H1 (cell line): ENCODE measurements at regions not wholly inside any gene's neighbourhood (a gene's known extent, or its start where the extent isn't known, plus 50 kb on each side); places are given as distances from the start of the nearest gene placed in this dataset.

Experiments
- EZH2 ChIP-seq: fragments of 200-600 bp; sonication (generic); IDR thresholded peaks from 2 replicates; pipeline ENCODE4 v1.7.1; 2012; ENCODE audit warnings: low read depth, mild to moderate bottlenecking, moderate library complexity, low read length, inconsistent platforms; ENCODE audit not compliant: severe bottlenecking
- GTF2F1 ChIP-seq: IDR thresholded peaks from 2 replicates; pipeline ENCODE4 v1.6.1; 2012; ENCODE audit warnings: low read depth, low read length, improper control_type of control experiment, borderline replicate concordance
- JUN ChIP-seq: IDR thresholded peaks from 2 replicates; pipeline ENCODE4 v1.6.1; 2011; ENCODE audit warnings: low read depth, mild to moderate bottlenecking, improper control_type of control experiment, low read length
- JUND ChIP-seq: IDR thresholded peaks from 2 replicates; pipeline ENCODE4 v1.6.1; 2011; ENCODE audit warnings: mild to moderate bottlenecking, improper control_type of control experiment, low read length
- NANOG ChIP-seq: IDR thresholded peaks from 2 replicates; pipeline ENCODE4 v1.6.1; 2011; ENCODE audit warnings: low read length, low read depth, mild to moderate bottlenecking, inconsistent platforms; ENCODE audit not compliant: insufficient read depth, poor library complexity, severe bottlenecking
- POLR2A ChIP-seq, 2 experiments: IDR thresholded peaks; 1 replicate in 1 of 2; 2 replicates in 1 of 2; pipeline ENCODE4 v1.6.1; 2011; ENCODE audit warnings: low read depth in 2 of 2, low read length in 2 of 2, mild to moderate bottlenecking in 2 of 2; ENCODE audit errors: control extremely low read depth in 1 of 2
- POU5F1 ChIP-seq: IDR thresholded peaks from 2 replicates; pipeline ENCODE4 v1.6.1; 2011; ENCODE audit warnings: low read depth, mild to moderate bottlenecking, low read length, moderate library complexity
- SP4 ChIP-seq: IDR thresholded peaks from 2 replicates; pipeline ENCODE4 v1.6.1; 2012; ENCODE audit warnings: low read length, inconsistent platforms
- TAF1 ChIP-seq: IDR thresholded peaks from 2 replicates; pipeline ENCODE4 v1.6.1; 2011; ENCODE audit warnings: mild to moderate bottlenecking, low read depth, low read length
- TBP ChIP-seq: IDR thresholded peaks from 2 replicates; pipeline ENCODE4 v1.6.1; 2011; ENCODE audit warnings: low read depth, low read length, improper control_type of control experiment
- TCF12 ChIP-seq: IDR thresholded peaks from 2 replicates; pipeline ENCODE4 v1.6.1; 2011; ENCODE audit warnings: low read depth, mild to moderate bottlenecking, low read length
- YY1 ChIP-seq: IDR thresholded peaks from 2 replicates; pipeline ENCODE4 v1.6.1; 2011; ENCODE audit warnings: low read depth, mild to moderate bottlenecking, low read length
- TF ChIP-seq, protein P1 (sequence below), 3 experiments: IDR thresholded peaks; 1 replicate in 2 of 3; 2 replicates in 1 of 3; pipeline versions ENCODE4 v1.5.1 to v1.6.1; 2011; ENCODE audit warnings: low read length in 3 of 3, mild to moderate bottlenecking in 3 of 3, inconsistent platforms in 2 of 3, low read depth in 1 of 3, moderate library complexity in 1 of 3; ENCODE audit not compliant: insufficient read depth in 1 of 3; ENCODE audit errors: control extremely low read depth in 1 of 3

DNA sequence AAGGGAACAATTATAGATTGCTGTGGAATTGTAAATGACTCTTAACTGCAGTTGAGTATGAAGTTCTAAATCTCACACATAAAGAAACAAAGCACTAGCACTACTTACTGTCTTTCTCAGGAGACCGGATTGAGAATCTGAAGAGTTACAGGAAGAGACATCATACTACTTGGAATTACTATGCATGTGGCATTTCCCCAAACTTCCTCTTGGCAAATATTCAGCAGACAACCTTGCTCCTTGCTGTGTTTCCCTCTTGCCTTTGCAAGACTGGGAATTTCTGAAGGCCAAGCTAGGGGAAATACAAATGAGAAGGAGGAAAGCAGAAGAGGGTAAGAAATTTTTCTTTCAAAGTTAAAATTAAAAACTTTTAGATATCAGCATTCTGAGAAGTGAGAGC, 173.6 kb upstream of the KCTD3 start:
- TF ChIP-seq, protein P1, sequence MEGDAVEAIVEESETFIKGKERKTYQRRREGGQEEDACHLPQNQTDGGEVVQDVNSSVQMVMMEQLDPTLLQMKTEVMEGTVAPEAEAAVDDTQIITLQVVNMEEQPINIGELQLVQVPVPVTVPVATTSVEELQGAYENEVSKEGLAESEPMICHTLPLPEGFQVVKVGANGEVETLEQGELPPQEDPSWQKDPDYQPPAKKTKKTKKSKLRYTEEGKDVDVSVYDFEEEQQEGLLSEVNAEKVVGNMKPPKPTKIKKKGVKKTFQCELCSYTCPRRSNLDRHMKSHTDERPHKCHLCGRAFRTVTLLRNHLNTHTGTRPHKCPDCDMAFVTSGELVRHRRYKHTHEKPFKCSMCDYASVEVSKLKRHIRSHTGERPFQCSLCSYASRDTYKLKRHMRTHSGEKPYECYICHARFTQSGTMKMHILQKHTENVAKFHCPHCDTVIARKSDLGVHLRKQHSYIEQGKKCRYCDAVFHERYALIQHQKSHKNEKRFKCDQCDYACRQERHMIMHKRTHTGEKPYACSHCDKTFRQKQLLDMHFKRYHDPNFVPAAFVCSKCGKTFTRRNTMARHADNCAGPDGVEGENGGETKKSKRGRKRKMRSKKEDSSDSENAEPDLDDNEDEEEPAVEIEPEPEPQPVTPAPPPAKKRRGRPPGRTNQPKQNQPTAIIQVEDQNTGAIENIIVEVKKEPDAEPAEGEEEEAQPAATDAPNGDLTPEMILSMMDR (IDR thresholded peaks at IDR 0.05; ENCODE audit: control extremely low read depth in 1 of 3, insufficient read depth in 1 of 3, low read depth in 1 of 3, low read length in 3 of 3): no peak
- no peak for TF ChIP-seq EZH2
- TF ChIP-seq TAF1: no peak
- TF ChIP-seq POLR2A (IDR thresholded peaks at IDR 0.05; ENCODE audit: control extremely low read depth in 1 of 2, low read depth in 2 of 2, low read length in 2 of 2): no peak
- TF ChIP-seq SP4: no peak
- no peak for TF ChIP-seq YY1
- TF ChIP-seq JUND: no peak
- TF ChIP-seq JUN: no peak
- no peak for TF ChIP-seq TBP
- TF ChIP-seq POU5F1: no peak
- TF ChIP-seq NANOG: no peak
- no peak for TF ChIP-seq GTF2F1
- TF ChIP-seq TCF12: no peak
